ENCODE measurements at regions not wholly inside any gene's neighbourhood (a gene's known extent, or its start where the extent isn't known, plus 50 kb on each side); places are given as distances from the start of the nearest gene placed in this dataset.

DNA sequence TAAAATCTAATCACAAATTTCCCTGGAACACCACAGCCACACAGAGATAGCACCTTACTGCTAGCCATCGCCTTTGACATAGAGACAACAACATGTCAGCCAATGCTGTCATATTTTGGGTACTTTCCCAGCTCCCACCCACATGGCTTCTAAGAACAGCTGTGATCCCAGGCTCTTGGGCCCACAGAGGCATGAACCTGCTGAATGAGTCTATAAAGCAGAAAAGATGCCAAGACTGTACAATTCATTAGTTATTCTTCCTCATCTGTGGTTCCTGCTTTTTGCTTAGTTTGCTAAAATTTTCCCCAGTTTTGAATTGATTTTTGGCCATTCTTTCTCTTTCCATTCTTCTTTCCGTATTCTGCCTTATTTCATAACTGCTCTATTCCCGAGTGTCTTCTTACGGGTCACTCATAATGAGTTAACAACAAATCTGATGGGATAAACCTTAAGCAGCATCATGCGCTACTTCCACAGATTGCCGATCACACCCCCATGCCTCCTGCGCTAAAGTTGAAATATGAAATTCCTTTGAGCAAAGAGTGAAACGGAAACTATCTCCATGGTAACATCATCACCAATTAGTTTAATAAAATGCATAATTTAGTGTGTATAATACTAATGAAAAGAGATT lies 327.3 kb upstream of the HSF2 start:
- no peak overlapping the region for H2AFZ ChIP-seq (ENCODE audit: low read depth, low read length)
- H3K27ac ChIP-seq (ENCODE audit: low read length) = no peak overlapping the region
- no peaks in the 10 kb centered on the region for H3K36me3 ChIP-seq (ENCODE audit: insufficient read depth, low read length)
- no peaks in the 10 kb centered on the region for H4K20me1 ChIP-seq (ENCODE audit: insufficient read depth)
- TF ChIP-seq, protein P1, sequence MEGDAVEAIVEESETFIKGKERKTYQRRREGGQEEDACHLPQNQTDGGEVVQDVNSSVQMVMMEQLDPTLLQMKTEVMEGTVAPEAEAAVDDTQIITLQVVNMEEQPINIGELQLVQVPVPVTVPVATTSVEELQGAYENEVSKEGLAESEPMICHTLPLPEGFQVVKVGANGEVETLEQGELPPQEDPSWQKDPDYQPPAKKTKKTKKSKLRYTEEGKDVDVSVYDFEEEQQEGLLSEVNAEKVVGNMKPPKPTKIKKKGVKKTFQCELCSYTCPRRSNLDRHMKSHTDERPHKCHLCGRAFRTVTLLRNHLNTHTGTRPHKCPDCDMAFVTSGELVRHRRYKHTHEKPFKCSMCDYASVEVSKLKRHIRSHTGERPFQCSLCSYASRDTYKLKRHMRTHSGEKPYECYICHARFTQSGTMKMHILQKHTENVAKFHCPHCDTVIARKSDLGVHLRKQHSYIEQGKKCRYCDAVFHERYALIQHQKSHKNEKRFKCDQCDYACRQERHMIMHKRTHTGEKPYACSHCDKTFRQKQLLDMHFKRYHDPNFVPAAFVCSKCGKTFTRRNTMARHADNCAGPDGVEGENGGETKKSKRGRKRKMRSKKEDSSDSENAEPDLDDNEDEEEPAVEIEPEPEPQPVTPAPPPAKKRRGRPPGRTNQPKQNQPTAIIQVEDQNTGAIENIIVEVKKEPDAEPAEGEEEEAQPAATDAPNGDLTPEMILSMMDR (IDR thresholded peaks at IDR 0.05; ENCODE audit: poor library complexity, severe bottlenecking) = no peak
- no peak for TF ChIP-seq RAD21 (conservative IDR thresholded peaks at IDR 0.05)
- TF ChIP-seq EP300 (conservative IDR thresholded peaks at IDR 0.05; ENCODE audit: poor library complexity, severe bottlenecking) = no peak
- TF ChIP-seq, protein P2, sequence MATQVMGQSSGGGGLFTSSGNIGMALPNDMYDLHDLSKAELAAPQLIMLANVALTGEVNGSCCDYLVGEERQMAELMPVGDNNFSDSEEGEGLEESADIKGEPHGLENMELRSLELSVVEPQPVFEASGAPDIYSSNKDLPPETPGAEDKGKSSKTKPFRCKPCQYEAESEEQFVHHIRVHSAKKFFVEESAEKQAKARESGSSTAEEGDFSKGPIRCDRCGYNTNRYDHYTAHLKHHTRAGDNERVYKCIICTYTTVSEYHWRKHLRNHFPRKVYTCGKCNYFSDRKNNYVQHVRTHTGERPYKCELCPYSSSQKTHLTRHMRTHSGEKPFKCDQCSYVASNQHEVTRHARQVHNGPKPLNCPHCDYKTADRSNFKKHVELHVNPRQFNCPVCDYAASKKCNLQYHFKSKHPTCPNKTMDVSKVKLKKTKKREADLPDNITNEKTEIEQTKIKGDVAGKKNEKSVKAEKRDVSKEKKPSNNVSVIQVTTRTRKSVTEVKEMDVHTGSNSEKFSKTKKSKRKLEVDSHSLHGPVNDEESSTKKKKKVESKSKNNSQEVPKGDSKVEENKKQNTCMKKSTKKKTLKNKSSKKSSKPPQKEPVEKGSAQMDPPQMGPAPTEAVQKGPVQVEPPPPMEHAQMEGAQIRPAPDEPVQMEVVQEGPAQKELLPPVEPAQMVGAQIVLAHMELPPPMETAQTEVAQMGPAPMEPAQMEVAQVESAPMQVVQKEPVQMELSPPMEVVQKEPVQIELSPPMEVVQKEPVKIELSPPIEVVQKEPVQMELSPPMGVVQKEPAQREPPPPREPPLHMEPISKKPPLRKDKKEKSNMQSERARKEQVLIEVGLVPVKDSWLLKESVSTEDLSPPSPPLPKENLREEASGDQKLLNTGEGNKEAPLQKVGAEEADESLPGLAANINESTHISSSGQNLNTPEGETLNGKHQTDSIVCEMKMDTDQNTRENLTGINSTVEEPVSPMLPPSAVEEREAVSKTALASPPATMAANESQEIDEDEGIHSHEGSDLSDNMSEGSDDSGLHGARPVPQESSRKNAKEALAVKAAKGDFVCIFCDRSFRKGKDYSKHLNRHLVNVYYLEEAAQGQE (IDR thresholded peaks at IDR 0.05; ENCODE audit: borderline replicate concordance) = no peak
- TF ChIP-seq TAF1 (IDR thresholded peaks at IDR 0.05; ENCODE audit: low read depth) = no peak
- no peak for TF ChIP-seq MXI1 (conservative IDR thresholded peaks at IDR 0.05; ENCODE audit: poor library complexity, severe bottlenecking)
- no peak for TF ChIP-seq SMC3 (conservative IDR thresholded peaks at IDR 0.05; ENCODE audit: poor library complexity)
- TF ChIP-seq POLR2AphosphoS5 (IDR thresholded peaks at IDR 0.05) = no peak
- TF ChIP-seq EZH2 (IDR thresholded peaks at IDR 0.05; ENCODE audit: borderline replicate concordance, insufficient read depth, low read length, poor library complexity, severe bottlenecking) = no peak
- H3K27me3 ChIP-seq (ENCODE audit: insufficient read depth, low read depth, low read length) = no peaks in the 10 kb centered on the region
- H3K79me2 ChIP-seq (replicated peaks; ENCODE audit: insufficient read depth, low read length) = no peaks in the 10 kb centered on the region
- no peak overlapping the region for H3K9ac ChIP-seq (ENCODE audit: low read length)
- H3F3A ChIP-seq (ENCODE audit: insufficient read depth, low read length, poor library complexity, severe bottlenecking) = no peaks in the 10 kb centered on the region
- no peaks in the 10 kb centered on the region for H3K9me2 ChIP-seq (ENCODE audit: insufficient read depth, low read length)
- no peak overlapping the region for H3K4me2 ChIP-seq (ENCODE audit: low read length)
- H3K4me3 ChIP-seq (ENCODE audit: low read length) = no peak overlapping the region
- H3K9me3 ChIP-seq (ENCODE audit: low read length) = no peaks in the 10 kb centered on the region

DNA sequence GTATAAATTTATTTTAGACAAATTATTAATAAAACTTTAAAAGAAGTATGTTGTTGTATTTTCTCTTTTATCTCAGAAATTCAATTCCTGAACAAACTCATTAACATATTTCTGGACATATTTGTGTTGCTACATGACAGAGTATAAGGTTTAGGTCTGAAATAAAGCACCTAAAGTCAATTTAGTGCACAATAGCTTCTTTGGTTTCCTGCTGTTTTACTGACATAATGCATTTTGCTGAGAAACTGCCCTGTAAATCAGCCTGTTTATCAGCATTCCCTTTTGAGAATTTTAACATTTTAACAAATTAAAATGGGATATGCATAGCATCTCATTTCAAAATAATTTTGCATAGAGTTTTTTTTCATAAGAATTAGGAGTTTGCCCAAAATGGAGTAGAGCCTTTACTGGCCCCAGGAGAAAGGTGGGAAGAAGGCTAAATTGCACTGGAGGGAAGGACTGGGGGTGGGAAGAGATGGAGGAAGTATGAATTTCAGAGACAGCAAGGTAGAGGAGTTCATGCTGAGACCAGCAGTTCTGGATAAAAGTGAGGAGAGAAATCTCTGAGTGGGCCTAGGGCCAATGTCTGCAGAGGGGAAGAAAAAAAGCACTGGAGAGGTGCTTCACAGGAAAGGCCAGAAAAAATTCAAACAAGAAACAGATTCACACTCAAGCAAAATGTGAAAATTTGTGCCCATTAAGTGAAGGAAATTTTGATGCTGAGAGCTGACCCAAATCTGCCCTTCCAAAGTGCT lies 324.2 kb upstream of the HSF2 start:
- no peaks in the 10 kb centered on the region for H3K9me2 ChIP-seq (ENCODE audit: insufficient read depth, low read length)
- no peak overlapping the region for H3K4me3 ChIP-seq (ENCODE audit: low read length)
- no peak overlapping the region for H3K9ac ChIP-seq (ENCODE audit: low read length)
- H3K27me3 ChIP-seq (ENCODE audit: insufficient read depth, low read depth, low read length) = no peaks in the 10 kb centered on the region
- no peaks in the 10 kb centered on the region for H3K9me3 ChIP-seq (ENCODE audit: low read length)
- no peak overlapping the region for H3K27ac ChIP-seq (ENCODE audit: low read length)
- H3F3A ChIP-seq (ENCODE audit: insufficient read depth, low read length, poor library complexity, severe bottlenecking) = no peaks in the 10 kb centered on the region
- H3K36me3 ChIP-seq (ENCODE audit: insufficient read depth, low read length) = no peaks in the 10 kb centered on the region
- no peak overlapping the region for H3K4me2 ChIP-seq (ENCODE audit: low read length)
- no peak overlapping the region for H2AFZ ChIP-seq (ENCODE audit: low read depth, low read length)
- TF ChIP-seq MXI1 (conservative IDR thresholded peaks at IDR 0.05; ENCODE audit: poor library complexity, severe bottlenecking) (no peak), EP300 (conservative IDR thresholded peaks at IDR 0.05; ENCODE audit: poor library complexity, severe bottlenecking) (no peak), TAF1 (IDR thresholded peaks at IDR 0.05; ENCODE audit: low read depth) (no peak), POLR2AphosphoS5 (IDR thresholded peaks at IDR 0.05) (no peak), RAD21 (conservative IDR thresholded peaks at IDR 0.05) (no peak), EZH2 (IDR thresholded peaks at IDR 0.05; ENCODE audit: borderline replicate concordance, insufficient read depth, low read length, poor library complexity, severe bottlenecking) (no peak), SMC3 (conservative IDR thresholded peaks at IDR 0.05; ENCODE audit: poor library complexity) (no peak)
- TF ChIP-seq, protein P1 (IDR thresholded peaks at IDR 0.05; ENCODE audit: poor library complexity, severe bottlenecking) = no peak
- TF ChIP-seq, protein P2 (IDR thresholded peaks at IDR 0.05; ENCODE audit: borderline replicate concordance) = no peak
- H4K20me1 ChIP-seq (ENCODE audit: insufficient read depth) = no peaks in the 10 kb centered on the region
- H3K79me2 ChIP-seq (replicated peaks; ENCODE audit: insufficient read depth, low read length) = no peaks in the 10 kb centered on the region
